HUES48 (cell line): ENCODE measurements at regions not wholly inside any gene's neighbourhood (a gene's known extent, or its start where the extent isn't known, plus 50 kb on each side); places are given as distances from the start of the nearest gene placed in this dataset.

Source experiments
- H3K27ac ChIP-seq: one replicate; pipeline ENCODE4 v1.7.0; 2013; ENCODE audit warnings: low read depth, low read length, inconsistent platforms
- H3K27me3 ChIP-seq: 2 replicates; pipeline ENCODE4 v1.6.1; 2013; ENCODE audit warnings: mild to moderate bottlenecking, low read length; ENCODE audit not compliant: control insufficient read depth, insufficient read depth
- H3K36me3 ChIP-seq: 2 replicates; pipeline ENCODE4 v1.6.1; 2013; ENCODE audit warnings: low read length; ENCODE audit not compliant: control insufficient read depth, insufficient read depth
- H3K4me1 ChIP-seq: 2 replicates; pipeline ENCODE4 v1.6.1; 2013; ENCODE audit warnings: mild to moderate bottlenecking, low read length; ENCODE audit not compliant: control insufficient read depth, insufficient read depth
- H3K4me3 ChIP-seq: 2 replicates; pipeline ENCODE4 v1.5.1; 2013; ENCODE audit warnings: mild to moderate bottlenecking, low read depth, low read length
- H3K9ac ChIP-seq: 2 replicates; pipeline ENCODE4 v1.6.1; 2013; ENCODE audit warnings: mild to moderate bottlenecking, low read depth, low read length, moderate library complexity
- H3K9me3 ChIP-seq: 2 replicates; pipeline ENCODE4 v1.6.1; 2013; ENCODE audit warnings: low read length; ENCODE audit not compliant: control insufficient read depth, insufficient read depth

- Histone ChIP-seq H3K27ac (no peak overlapping the region), H3K36me3 (no peaks in the 10 kb centered on the region), H3K4me3 (no peak overlapping the region), H3K27me3 (no peaks in the 10 kb centered on the region), H3K4me1 (peaks cover 8% of the 10 kb centered on the region; the same call in 1 of the 2 replicates), H3K9ac (no peak overlapping the region), H3K9me3 (no peaks in the 10 kb centered on the region)
Measured at GRCh38 chr2:123179526-123179925, 845.6 kb upstream of the CNTNAP5 start.

DNA sequence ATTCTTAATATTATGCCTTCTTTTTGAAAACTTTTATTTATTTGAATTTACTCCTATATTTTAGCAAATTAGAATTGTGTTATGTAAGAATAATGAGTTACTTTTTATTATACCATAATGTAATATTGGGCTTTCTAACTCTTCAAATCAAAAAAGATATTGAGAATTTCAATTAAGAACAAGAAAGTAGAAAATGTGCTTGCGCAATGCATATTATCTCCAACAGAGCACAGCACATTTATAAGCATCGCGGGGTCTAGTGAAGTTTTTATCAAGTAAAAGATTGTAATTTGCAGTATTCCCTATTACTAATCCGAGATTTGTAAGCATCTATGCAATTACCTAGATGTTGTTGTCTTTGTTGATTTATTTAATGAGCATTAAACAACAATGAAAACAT is 829.1 kb upstream of the CNTNAP5 start:
- no peak overlapping the region for H3K4me3 ChIP-seq
- H3K9me3 ChIP-seq = no peaks in the 10 kb centered on the region
- no peaks in the 10 kb centered on the region for H3K4me1 ChIP-seq

GRCh38 chr2:123200035-123200434 is 825.1 kb upstream of the CNTNAP5 start:
- H3K36me3 ChIP-seq = no peaks in the 10 kb centered on the region
- no peak overlapping the region for H3K4me3 ChIP-seq
- H3K4me1 ChIP-seq = no peaks in the 10 kb centered on the region
- no peak overlapping the region for H3K27ac ChIP-seq
- no peak overlapping the region for H3K9ac ChIP-seq
- no peaks in the 10 kb centered on the region for H3K27me3 ChIP-seq
- no peaks in the 10 kb centered on the region for H3K9me3 ChIP-seq

More for the DNA sequence above, 829.1 kb upstream of the CNTNAP5 start:
- Histone ChIP-seq H3K27me3 (no peaks in the 10 kb centered on the region), H3K27ac (no peak overlapping the region), H3K36me3 (no peaks in the 10 kb centered on the region), H3K9ac (no peak overlapping the region)

DNA sequence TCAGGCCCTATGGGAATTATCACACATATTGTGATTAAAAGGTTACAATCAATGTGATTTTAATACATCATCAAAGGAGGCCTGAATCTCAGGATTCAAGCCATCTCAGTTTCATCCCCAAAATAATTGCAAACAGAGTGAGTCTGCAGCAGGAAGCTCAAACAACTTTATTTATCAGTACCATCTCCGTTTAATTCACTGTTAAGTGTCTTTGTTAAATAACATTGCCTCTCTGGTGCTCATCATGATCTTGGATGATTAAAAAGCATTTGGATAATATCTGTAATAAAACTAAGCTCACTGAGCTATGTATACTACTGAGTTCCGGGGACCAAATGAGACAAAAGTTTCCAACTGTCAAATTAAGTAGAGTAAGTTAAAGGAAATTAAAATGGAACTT is 817.8 kb upstream of the CNTNAP5 start:
- H3K36me3 ChIP-seq = no peaks in the 10 kb centered on the region
- no peak overlapping the region for H3K4me3 ChIP-seq
- no peaks in the 10 kb centered on the region for H3K9me3 ChIP-seq
- no peaks in the 10 kb centered on the region for H3K4me1 ChIP-seq
- H3K27ac ChIP-seq = no peak overlapping the region
- H3K9ac ChIP-seq = no peak overlapping the region
- H3K27me3 ChIP-seq = no peaks in the 10 kb centered on the region

GRCh38 chr2:123209202-123209601 is 815.9 kb upstream of the CNTNAP5 start:
- no peak overlapping the region for H3K9ac ChIP-seq
- H3K36me3 ChIP-seq = no peaks in the 10 kb centered on the region
- no peaks in the 10 kb centered on the region for H3K27me3 ChIP-seq
- H3K4me1 ChIP-seq = no peaks in the 10 kb centered on the region
- no peak overlapping the region for H3K4me3 ChIP-seq
- H3K9me3 ChIP-seq = no peaks in the 10 kb centered on the region
- H3K27ac ChIP-seq = no peak overlapping the region

- H3K4me1 ChIP-seq = no peaks in the 10 kb centered on the region
- H3K27me3 ChIP-seq = no peaks in the 10 kb centered on the region
- H3K36me3 ChIP-seq = no peaks in the 10 kb centered on the region
- H3K27ac ChIP-seq = no peak overlapping the region
- no peak overlapping the region for H3K9ac ChIP-seq
- H3K9me3 ChIP-seq = no peaks in the 10 kb centered on the region
- no peak overlapping the region for H3K4me3 ChIP-seq
Measured at GRCh38 chr2:123211181-123211580, 813.9 kb upstream of the CNTNAP5 start.

GRCh38 chr2:123245156-123245555 is 779.9 kb upstream of the CNTNAP5 start:
- Histone ChIP-seq H3K9me3 (no peaks in the 10 kb centered on the region), H3K36me3 (no peaks in the 10 kb centered on the region), H3K27ac (no peak overlapping the region), H3K9ac (no peak overlapping the region), H3K4me3 (no peak overlapping the region), H3K27me3 (no peaks in the 10 kb centered on the region), H3K4me1 (no peaks in the 10 kb centered on the region)

DNA sequence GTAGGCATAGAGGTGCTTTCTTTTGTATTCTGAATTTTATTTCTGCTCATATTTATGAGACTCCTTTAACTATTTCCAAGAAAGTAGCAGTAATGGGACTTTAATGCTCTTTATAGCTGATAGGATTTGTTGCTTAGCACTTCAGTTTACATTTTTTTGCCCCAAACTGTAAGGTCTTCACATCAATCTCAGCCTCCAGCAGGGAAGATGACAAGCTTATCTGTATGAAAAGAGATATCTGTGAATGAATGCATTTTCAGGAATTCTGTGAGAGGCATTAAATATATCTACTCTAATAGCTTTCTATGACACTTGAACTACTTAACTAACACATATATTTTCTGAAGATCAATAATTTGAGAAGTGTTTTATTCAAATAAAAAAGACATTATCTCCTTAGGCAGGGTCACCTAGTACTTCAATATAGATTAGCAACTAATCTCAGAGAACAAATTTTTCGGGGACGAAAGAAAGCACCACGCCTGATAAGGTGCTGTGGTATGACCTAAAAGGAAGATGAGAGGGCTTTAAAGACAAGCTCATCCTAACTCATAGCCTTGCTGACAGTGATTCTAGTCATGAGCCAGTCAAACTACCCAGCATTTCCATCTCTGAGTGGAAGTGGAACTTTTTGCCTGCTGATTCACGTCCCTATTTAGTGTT is 766.1 kb upstream of the CNTNAP5 start:
- no peak overlapping the region for H3K4me3 ChIP-seq
- H3K36me3 ChIP-seq = no peaks in the 10 kb centered on the region
- H3K27ac ChIP-seq = no peak overlapping the region
- no peaks in the 10 kb centered on the region for H3K27me3 ChIP-seq
- no peak overlapping the region for H3K9ac ChIP-seq
- H3K9me3 ChIP-seq = peaks cover 14% of the 10 kb centered on the region
- H3K4me1 ChIP-seq = no peaks in the 10 kb centered on the region

GRCh38 chr2:123262856-123263255 is 762.2 kb upstream of the CNTNAP5 start:
- Histone ChIP-seq H3K9me3 (peaks cover 6% of the 10 kb centered on the region; the same call in 1 of the 2 replicates), H3K27me3 (no peaks in the 10 kb centered on the region), H3K9ac (no peak overlapping the region), H3K4me3 (no peak overlapping the region), H3K27ac (no peak overlapping the region), H3K36me3 (no peaks in the 10 kb centered on the region), H3K4me1 (no peaks in the 10 kb centered on the region)

- Histone ChIP-seq H3K27ac (no peak overlapping the region), H3K9ac (no peak overlapping the region), H3K9me3 (no peaks in the 10 kb centered on the region), H3K4me3 (no peak overlapping the region), H3K27me3 (no peaks in the 10 kb centered on the region), H3K36me3 (no peaks in the 10 kb centered on the region), H3K4me1 (no peaks in the 10 kb centered on the region)
Measured at GRCh38 chr2:123283431-123283830, 741.7 kb upstream of the CNTNAP5 start.

DNA sequence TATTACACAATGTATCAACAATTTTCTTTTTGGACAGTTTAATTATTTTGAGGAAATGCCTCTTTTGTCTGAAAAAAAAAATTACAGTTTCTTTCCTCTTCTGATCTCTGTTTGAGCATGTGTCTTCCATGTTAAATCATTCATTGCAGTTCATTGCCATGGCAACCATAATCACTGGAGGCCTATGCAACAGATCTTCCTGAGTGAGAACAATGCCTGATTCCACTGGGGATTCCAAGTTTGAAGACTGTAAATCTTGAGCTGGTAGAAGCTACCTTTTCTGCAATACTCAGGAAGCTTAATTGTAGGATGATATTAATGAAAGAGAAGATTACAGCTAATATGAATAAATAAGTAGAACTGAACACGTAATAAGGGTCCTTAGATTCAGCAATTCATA is 721.4 kb upstream of the CNTNAP5 start:
- Histone ChIP-seq H3K4me3 (no peak overlapping the region), H3K4me1 (no peaks in the 10 kb centered on the region), H3K9ac (no peak overlapping the region), H3K27ac (no peak overlapping the region), H3K27me3 (no peaks in the 10 kb centered on the region), H3K36me3 (no peaks in the 10 kb centered on the region), H3K9me3 (peaks cover 4% of the 10 kb centered on the region; the same call in 1 of the 2 replicates)
